ENCODE measurements at regions not wholly inside any gene's neighbourhood (a gene's known extent, or its start where the extent isn't known, plus 50 kb on each side); places are given as distances from the start of the nearest gene placed in this dataset.

- TF ChIP-seq CTCF (IDR thresholded peaks at IDR 0.05) = no peak
- TF ChIP-seq POLR2A (IDR thresholded peaks at IDR 0.05) = no peak
These were observed 1019.9 kb upstream of the WWC1 start for GRCh38 chr5:167271511-167271910.
